GM18870 (cell line): ENCODE measurements at regions not wholly inside any gene's neighbourhood (a gene's known extent, or its start where the extent isn't known, plus 50 kb on each side); places are given as distances from the start of the nearest gene placed in this dataset.
"Not testable (repeated sequence)": the region's sequence is repeated elsewhere in the genome, so short reads cannot be mapped to it uniquely, and the experiment has no call there.

Experiments used
- ATAC-seq: cut with Tn5 transposase; IDR thresholded peaks from one replicate; pipeline ENCODE4 v1.9.1; 2021; ENCODE audit warnings: moderate library complexity; ENCODE audit not compliant: unreplicated experiment

DNA sequence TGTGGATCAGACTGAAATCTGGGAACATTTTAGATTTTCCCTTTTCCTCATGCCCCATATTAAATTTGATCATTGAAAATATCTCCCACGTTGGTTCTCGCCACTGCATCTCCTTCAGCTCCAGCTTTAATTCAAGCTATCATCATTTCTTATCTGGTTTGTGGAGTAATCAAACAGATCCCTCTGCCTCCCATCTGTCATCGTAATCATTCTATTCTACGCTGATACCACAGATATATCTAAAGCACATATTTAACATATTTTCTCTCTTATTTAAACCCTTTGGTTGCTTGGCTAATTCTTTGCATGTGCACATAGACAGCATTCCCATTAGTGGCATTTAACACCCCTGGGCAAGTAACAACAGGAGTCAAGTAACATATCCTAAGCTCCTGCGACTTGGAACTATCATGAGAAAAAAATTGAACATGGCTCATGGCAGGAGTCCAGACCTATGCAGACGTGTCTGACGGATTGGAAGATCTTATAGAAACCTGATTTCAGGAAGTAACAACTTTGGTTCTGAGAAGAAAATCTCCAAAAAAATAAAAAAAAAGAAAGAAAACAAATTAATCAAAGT lies 158.8 kb upstream of the KYNU start:
- no peak for ATAC-seq

DNA sequence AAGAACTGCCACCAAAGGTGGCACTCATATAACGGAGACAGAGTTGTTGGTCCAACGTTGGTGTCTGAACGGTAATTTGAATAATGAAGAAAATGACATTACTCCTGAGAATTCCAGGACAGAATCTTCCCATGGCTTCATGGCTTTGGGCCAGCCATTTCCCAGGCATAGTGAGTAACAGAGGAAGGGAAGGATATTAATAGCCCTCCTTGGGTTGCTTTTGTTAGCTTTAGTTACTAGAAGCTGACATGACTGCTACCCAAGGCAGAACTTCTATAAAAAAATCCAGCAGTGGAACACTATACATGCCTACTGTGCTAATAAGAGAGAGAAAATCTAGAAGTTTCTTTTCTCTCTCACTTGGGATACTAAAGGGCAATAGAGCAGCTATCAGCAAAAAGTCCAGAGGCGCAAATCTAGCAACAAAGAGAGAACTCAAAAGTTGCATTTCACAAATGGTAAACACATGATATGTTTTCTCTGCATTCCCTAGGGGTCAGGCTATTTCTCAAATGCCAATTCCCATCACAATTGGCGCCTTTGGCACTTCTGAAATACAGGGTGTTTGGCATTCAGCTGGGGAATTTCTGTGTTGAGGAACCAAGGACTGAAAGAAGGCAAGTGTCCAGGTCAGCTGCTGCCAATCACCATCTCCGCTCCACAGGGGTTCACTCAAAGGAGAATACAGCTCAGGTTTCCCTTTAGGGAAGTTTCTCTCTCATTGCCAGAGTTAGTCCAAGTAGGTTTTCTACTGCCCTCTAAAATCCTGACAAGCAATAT lies 160.8 kb upstream of the KYNU start:
- no peak for ATAC-seq

DNA sequence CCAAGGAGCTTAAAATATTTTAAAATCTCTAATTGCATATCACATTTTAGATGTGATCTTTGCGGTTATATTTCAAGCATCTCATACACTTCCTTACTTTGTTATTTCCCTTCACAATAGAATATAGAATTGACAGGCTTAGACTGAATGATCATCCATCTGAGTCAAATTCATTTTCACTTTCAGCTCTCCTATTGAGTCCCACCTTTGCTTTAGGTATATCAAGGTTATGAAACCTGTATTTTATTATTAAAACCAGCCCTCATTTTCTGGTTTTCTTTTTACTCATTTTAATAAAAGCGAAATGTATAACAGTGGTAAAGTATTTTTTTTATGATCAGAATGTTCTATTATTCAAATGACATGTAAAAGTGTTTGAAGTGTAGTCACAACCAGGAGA lies 162.9 kb upstream of the KYNU start:
- peak; percentile 85 for ATAC-seq

DNA sequence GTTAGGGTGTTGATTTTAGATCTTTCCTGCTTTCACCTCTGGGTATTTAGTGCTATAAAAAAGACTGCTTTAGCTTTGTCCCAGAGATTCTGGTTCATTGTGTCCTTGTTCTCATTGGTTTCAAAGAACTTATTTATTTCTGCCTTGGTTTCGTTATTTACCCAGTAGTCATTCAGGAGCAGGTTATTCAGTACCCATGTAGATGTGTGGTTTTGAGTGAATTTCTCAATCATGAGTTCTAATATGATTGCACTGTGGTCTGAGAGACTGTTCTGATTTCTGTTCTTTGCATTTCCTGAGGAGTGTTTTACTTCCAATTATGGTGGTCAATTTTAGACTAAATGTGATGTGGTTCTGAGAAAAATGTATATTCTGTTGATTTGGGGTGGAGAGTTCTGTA lies 167.1 kb upstream of the KYNU start:
- no peak for ATAC-seq

DNA sequence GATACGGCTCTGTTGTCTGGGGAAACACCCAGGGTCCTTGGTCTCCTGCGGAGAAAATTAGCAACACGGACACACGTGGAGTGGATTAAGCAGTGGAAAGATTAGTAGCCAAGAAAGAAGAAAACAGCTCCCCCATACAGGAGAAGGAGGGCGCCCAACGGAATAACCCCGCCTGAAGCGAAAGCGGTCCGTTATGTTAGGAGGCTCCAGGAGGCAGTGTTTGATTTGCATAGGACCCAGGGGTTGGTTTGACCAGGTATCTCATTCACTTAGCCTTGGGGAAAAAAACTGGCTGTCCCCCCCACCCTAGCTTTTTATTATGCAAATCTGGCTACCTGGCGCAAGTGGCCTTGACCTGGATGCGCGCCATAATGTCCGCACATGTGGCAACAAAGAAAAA lies 170.1 kb upstream of the KYNU start:
- no peak for ATAC-seq

DNA sequence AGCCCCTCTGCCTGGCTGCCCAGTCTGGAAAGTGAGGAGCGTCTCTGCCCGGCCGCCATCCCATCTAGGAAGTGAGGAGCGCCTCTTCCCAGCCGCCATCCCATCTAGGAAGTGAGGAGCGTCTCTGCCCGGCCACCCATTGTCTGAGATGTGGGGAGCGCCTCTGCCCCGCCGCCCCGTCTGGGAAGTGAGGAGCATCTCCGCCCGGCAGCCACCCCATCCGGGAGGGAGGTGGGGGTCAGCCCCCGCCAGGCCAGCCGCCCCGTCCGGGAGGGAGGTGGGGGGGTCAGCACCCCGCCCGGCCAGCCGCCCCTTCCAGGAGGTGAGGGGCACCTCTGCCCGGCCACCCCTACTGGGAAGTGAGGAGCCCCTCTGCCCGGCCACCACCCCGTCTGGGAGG lies 175.1 kb upstream of the KYNU start:
- ATAC-seq: not testable (repeated sequence)

DNA sequence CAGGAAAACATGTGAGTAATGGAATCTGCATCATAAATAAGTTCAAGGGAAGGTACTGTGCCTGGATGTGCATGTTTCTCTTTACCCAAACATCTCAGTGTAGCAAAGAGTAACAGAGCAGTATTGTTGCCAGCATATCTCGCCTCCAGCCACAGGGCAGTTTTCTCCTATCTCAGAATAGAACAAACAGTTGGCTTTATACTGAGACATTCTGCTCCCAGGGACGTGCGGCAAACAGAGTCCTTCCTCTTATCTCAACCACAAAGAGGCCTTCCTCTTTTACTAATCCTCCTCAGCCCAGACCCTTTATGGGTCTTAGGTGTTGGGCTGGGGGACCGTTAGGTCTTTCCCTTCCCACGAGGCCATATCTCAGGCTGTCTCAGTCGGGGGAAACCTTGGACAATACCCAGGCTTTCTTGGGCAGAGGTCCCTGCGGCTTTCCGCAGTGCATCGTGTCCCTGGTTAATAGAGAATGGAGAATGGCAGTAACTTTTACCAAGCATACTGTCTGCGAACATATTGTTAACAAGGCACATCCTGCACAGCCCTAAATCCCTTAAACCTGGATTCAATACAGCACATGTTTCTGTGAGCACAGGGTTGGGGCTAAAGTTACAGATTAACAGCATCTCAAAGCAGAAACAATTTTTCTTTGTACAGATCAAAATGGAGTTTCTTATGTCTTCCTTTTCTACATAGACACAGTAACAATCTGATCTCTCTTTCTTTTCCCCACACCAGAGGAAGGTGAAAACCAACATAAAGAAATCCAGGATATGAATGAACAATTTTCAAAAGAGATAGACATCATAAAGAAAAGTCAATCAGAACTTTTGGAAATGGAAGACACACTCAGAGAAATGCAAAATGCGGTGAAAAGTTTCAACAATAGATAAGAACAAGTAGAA lies 181.9 kb upstream of the KYNU start:
- not testable (repeated sequence) for ATAC-seq

DNA sequence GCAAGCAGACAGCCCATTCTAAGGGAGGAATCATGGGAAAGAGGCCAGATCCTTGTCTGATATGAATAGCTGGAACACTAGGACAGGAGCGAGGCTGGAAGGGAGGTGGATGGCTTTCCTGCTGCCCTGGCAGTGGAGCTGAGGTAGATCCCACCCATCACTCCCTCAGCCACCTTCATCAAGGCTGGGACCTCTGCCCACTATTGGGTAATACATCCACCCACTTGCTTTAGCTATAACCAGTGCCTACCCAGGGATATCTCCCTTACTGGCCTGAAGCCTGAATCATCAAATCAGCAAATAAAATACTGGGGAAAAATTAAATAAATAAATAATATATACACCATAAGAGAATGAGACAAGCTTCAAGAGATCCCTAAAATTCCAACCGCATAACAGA lies 183.2 kb upstream of the KYNU start:
- ATAC-seq: no peak

DNA sequence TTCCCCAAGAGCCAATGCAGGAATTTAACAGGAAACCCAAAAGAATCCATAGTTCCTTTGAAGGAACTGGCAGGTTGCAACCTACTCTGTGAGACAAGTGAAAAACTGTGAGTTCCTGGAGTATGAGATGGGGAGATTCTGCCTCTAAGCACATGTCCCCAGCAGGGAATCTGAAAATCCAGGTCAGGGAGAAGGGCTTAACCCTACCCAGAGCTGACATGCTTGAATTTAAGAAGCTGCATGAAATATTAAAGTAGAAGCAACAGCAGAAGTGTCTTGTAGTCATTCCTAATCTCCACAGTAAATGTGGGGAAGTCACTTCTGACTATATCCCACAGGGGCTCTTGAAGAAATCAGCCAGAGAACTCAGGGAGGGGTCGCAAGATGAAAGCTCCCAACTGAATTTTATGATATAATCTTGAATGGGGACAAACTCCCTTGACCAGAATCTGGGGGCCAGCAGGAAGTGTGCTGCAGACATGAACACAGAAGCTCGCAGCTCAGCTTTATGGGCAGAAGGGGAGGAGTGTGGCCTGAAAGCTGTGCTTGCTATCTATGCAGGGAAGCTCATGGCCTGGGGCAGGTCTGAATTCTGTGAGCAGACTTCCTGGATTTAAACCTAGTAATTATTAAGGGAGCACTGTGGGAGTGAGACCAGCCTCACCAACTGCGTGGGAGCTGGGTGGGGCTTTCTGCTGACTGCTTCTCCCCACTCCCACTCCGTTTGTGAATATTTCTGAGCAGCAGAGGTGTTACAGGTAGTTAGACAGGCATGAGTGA lies 184.1 kb upstream of the KYNU start:
- no peak for ATAC-seq

DNA sequence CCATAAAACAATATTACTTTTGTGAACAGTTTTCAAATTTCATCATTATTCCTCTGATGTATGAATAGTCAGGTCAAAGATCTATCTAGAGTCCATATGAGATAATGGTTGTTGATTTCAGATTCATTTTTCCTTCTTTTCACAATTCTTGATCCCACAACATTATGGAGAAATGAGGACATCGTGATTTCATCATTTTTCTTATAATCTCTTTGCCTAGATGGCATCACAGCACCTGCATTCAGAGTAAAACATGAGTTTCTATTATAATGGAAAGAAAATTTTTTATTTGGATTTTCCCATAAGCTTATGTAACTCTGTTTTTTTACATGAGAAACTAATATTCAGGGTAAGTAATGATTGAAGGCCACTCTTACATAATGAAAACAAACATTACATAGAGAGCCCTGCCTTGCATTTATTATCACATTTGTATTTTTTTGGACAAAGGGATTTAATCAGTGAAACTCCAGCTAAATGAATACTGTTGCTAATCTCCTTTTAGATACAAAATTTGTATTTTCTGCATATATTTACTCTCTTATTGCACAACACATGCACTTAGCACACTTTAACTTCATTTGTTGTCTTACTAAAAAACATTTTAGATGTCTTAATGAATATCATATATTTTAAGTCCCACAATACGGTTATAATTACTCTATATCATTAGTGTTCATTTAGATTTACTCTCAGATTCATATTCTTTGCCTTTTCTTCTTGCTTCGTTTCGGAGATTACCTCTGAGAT lies 188.4 kb upstream of the KYNU start:
- ATAC-seq: no peak

DNA sequence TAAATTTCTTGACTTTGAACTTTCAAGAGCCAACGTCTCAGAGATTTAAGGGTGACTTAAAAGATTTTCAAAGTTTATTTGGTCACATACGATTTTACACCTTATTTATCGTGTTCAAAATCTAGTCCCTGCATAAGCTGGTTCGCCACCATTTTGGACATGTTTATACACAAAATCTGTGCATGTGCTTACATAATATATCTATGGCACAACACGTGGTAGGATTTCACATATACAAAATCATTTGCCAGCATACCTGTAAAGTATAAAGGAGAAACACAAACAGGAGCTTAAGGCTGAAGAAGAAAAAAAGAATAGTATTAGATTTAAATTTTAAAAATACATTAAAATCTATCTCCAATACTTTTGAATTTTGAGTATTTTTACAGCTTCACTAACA lies 190.0 kb upstream of the KYNU start:
- no peak for ATAC-seq

DNA sequence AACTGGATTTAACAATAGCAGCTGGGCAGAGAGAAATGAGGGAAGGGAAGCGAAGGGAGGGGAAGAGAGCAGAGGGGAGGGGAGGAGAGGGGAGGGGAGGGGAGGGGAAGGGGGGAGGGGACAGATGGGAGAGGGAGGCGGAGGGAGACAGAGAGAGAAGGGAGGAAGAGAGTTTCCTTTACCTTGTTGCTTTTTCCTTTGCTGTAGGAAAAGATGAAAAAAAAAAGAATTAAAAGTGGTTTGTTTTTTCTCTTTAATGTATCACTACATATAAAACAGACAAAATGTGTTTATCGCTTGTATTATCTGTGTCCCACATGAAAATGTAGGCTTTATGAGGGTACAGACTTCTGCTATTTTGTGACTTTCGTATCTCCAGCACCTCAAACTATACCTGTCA lies 190.4 kb upstream of the KYNU start:
- ATAC-seq: no peak

DNA sequence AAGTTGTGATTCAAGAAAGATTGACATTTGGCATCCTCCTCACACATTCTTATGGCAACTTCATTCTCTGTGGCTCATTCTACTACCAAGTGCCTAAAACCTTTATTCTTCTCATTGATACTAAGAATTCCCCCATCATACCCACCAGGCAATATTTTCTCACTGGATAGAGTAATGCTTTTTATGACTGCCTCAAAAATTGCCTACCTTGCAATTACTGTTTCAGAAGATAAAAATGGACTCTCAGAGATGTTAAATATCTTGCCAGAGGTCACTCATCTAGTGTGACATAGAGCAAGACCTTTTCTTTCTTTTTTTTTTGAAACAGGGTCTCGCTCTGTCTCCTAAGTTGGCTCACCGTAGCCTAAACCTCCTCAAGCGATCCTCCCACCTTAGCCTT lies 192.8 kb upstream of the KYNU start:
- ATAC-seq: no peak

DNA sequence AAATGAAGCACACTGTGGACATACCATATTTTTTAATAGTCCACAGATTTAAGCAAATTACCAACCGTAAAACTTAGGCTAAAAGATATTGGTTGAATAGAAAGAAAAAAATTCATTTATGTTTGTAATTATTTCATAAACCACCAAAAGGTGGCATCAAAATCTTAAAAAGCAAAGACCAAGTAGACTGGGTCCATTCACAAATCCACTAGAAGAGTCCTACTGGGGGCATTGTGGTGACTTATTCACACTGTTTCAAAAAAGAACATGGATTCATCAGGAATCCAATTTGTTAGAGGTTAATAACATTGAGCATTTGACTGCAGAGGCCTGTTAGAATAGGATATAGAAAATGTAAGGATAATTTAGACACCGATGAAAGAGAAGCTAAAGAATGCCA lies 194.9 kb upstream of the KYNU start:
- ATAC-seq: no peak

DNA sequence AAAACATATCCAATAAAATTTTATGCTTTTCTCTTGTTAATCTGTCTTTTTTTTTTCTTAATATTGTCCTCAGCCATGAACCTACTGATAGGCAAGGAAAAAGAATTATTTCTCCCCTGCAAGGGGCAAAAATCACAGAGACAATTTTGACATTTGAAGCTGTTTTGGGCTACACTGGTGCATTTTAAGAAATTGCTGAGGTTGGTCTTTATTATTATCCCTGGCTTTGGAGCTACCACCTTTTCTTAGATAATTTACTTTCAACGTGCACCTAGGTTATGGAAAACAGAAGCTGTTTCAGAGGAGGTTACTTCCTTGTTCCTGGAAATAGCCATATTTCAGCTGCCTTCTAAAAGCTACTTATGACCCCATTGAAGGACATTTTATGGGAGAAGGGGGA lies 195.5 kb upstream of the KYNU start:
- ATAC-seq: no peak

DNA sequence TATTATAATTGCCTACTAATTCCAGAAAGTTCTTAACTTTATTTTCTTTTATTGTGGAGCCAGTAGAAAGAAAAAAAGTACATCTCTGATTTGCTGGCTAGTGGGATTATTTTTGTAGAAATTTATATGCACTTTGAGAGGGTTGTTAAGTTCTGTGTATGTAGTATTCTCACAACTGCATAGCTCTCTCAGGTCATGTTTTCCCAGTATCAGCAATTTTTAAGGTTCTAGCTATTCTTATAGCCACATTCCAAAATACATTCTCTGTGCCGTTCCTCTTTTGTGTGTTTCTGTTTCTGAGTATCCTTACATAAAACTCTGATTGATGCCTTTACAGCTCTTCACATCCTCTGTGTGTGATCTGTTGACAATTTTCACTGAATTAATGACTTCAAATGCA lies 199.3 kb upstream of the KYNU start:
- no peak for ATAC-seq

DNA sequence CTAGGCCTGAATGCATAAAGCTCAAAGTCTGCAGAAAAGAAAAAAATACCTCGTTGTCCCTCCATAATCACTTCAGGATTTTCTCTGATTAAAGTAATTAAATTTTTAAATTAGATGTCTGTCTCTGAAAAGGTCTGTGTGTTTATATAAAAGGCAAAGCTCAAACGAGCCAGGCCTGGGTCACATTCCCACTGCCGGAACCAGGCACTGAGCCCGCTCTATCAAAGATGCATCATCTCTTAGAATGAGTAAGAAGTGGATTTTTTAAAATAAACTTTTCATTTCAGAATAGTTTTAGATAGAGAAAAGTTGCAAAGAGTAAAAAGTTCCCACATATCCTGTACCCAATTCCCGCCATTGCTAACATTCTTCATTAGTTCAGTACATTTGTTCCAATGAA lies 202.1 kb upstream of the KYNU start:
- no peak for ATAC-seq

DNA sequence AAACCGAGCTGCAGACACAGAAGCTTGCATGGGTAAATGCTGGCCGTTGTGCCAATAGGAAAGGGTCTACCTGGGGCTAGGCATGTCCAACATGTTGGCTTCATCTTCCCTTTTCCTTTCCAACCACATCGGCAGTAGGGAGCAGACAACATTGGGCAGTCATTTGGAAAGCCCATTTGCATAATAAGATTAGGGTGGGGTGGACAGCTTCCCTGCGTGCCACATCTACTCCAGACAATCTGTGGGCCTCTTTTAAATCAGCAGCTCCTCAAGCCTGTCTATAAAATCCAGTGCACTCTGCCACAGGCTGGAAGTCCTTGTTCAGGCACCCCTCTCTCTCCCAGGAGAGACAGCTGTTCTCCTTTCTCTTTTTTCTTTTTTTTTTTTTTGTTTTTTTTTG lies 203.6 kb upstream of the KYNU start:
- no peak for ATAC-seq

DNA sequence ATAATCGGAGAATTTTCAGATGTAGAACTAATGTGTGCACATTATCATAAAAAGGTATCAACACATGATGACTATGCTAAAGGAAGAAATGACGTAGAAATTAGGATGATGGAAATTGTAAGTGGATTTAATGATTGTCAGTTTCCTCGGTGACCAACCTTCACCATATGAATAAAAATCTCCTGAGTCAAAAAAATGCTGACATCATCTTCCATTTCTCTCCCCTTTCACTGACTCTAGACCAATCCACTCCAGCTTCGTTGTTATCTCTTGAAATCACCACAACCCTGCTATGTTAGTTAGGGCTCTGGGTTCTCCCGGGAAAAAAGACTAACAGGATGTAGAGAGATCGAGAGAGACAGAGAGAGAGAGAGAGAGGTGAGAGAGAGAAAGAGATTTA lies 204.8 kb upstream of the KYNU start:
- no peak for ATAC-seq

DNA sequence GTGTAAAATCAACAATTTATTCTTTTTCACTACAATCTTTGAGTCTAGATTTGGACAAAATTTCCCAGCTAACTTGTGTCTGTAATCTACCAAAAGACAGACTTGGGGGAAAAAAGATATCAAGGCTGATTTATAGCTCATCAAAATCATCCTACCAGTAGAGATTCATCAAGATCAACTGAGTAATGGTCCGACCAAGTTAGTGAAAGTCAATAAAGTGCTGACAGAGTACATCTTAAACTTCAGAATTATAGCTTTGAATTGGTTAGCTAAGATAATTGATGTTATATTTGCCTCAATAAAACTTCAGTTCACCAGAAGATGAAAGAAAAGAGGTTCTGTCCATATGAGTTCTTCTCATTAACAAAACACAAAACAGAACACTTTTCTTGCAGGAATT lies 207.1 kb upstream of the KYNU start:
- no peak for ATAC-seq

DNA sequence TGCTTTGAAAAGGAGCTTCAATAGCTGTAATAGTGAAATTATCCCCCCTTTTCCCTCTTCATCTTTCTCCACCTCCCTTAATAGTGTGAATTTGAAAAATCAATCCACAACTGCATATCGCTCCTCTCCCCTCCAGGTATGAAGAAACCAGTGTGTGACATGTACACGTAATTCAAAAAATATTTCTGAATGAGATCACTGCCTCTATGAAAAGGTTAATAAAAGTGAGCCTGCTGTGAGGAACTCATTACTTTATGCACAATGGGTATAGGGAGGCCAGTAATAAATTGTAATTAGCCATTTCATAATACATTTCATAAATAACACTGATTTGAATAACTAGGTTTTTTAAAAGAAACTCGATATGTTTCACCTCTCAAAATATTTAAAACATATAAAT lies 209.0 kb upstream of the KYNU start:
- no peak for ATAC-seq
